IMR-90 (cell line): ENCODE measurements at regions not wholly inside any gene's neighbourhood (a gene's known extent, or its start where the extent isn't known, plus 50 kb on each side); places are given as distances from the start of the nearest gene placed in this dataset.

Experiments
- ATAC-seq: fragments of 200-7000 bp; cut with Tn5 transposase; 2 replicates; pipeline ENCODE4 v1.9.1; 2020; ENCODE audit warnings: low read depth, mild to moderate bottlenecking, moderate library complexity
- BruUV-seq: library from RNA; stranded (reverse); fragments of 400-500 nt; replicated peaks from 2 replicates; lab custom pipeline; 2021; lab: Mats Ljungman, UMichigan
- CTCF ChIA-PET: fragments of 300-600 bp; formaldehyde crosslinking; extraction: SDS; loops from one replicate; lab custom pipeline; 2021; ENCODE audit warnings: antibody characterized with exemption; lab: Yijun Ruan, JAX
- POLR2A ChIA-PET: fragments of 300-600 bp; sonication (Branson Sonifier 250); formaldehyde crosslinking; loops from one replicate; lab custom pipeline; 2022; ENCODE audit warnings: antibody characterized with exemption; ENCODE audit not compliant: unreplicated experiment; lab: Charles Lee
- DNase-seq: peaks from one replicate; pipeline ENCODE4 v3.0.0; 2013
- H2AFZ ChIP-seq: replicated peaks from 2 replicates; pipeline ENCODE3; 2013; ENCODE audit warnings: low read length, mild to moderate bottlenecking; ENCODE audit not compliant: poor library complexity
- H2AK5ac ChIP-seq: 2 replicates; pipeline ENCODE4 v1.6.1; 2013; ENCODE audit warnings: low read depth, low read length, inconsistent platforms
- H2AK9ac ChIP-seq: replicated peaks from 2 replicates; pipeline ENCODE3; 2013; ENCODE audit warnings: mild to moderate bottlenecking, low read depth, low read length, moderate library complexity; ENCODE audit not compliant: poor library complexity
- H2BK120ac ChIP-seq: 2 replicates; pipeline ENCODE4 v1.6.1; 2013; ENCODE audit warnings: low read depth, low read length, inconsistent platforms
- H2BK15ac ChIP-seq: 3 replicates; pipeline ENCODE4 v1.6.1; 2013; ENCODE audit warnings: low read depth, low read length, inconsistent platforms
- H2BK20ac ChIP-seq: 2 replicates; pipeline ENCODE4 v1.6.1; 2013; ENCODE audit warnings: low read depth, mild to moderate bottlenecking, inconsistent platforms, low read length, moderate library complexity
- H2BK5ac ChIP-seq: 2 replicates; pipeline ENCODE4 v1.6.1; 2013; ENCODE audit warnings: mild to moderate bottlenecking, low read depth, low read length, inconsistent platforms; ENCODE audit not compliant: poor library complexity, severe bottlenecking
- H3K14ac ChIP-seq: replicated peaks from 2 replicates; pipeline ENCODE4 v1.6.1; 2013; ENCODE audit warnings: low read depth, low read length, inconsistent platforms
- H3K18ac ChIP-seq: 2 replicates; pipeline ENCODE4 v1.6.1; 2013; ENCODE audit warnings: low read depth, low read length, control low read depth
- H3K23ac ChIP-seq: 2 replicates; pipeline ENCODE4 v1.6.1; 2013; ENCODE audit warnings: low read depth, low read length, inconsistent platforms
- H3K27ac ChIP-seq: 2 replicates; pipeline ENCODE4 v1.5.1; 2013; ENCODE audit warnings: mild to moderate bottlenecking, control low read depth, low read length; ENCODE audit not compliant: insufficient read depth
- H3K27me3 ChIP-seq: 2 replicates; pipeline ENCODE4 v1.6.1; 2013; ENCODE audit warnings: low read length; ENCODE audit not compliant: control insufficient read depth, insufficient read depth
- H3K36me3 ChIP-seq: 2 replicates; pipeline ENCODE4 v1.6.1; 2013; ENCODE audit warnings: low read length, mixed read lengths; ENCODE audit not compliant: control insufficient read depth, insufficient read depth
- H3K4ac ChIP-seq: 2 replicates; pipeline ENCODE4 v1.6.1; 2013; ENCODE audit warnings: low read depth, low read length, inconsistent platforms
- H3K4me1 ChIP-seq: 2 replicates; pipeline ENCODE4 v1.6.1; 2013; ENCODE audit warnings: low read length, mixed read lengths; ENCODE audit not compliant: control insufficient read depth, insufficient read depth
- H3K4me2 ChIP-seq: 2 replicates; pipeline ENCODE4 v1.6.1; 2013; ENCODE audit warnings: low read depth, mild to moderate bottlenecking, control low read depth, low read length, moderate library complexity
- H3K4me3 ChIP-seq: 2 replicates; pipeline ENCODE4 v1.5.1; 2013; ENCODE audit warnings: low read depth, mild to moderate bottlenecking, control low read depth, low read length, moderate library complexity; ENCODE audit not compliant: insufficient read depth
- H3K56ac ChIP-seq: 2 replicates; pipeline ENCODE4 v1.6.1; 2013; ENCODE audit warnings: low read length, inconsistent platforms; ENCODE audit not compliant: insufficient read depth; ENCODE audit errors: extremely low read depth
- H3K79me1 ChIP-seq, 2 experiments: 2 replicates each; pipeline ENCODE4 v1.6.1; 2013; ENCODE audit warnings: low read length in 2 of 2, inconsistent platforms in 1 of 2, low read depth in 1 of 2
- H3K9ac ChIP-seq: 2 replicates; pipeline ENCODE4 v1.6.1; 2013; ENCODE audit warnings: low read depth, low read length, control low read depth
- H3K9me1 ChIP-seq: 2 replicates; pipeline ENCODE4 v1.6.1; 2013; ENCODE audit warnings: low read length, inconsistent platforms; ENCODE audit not compliant: insufficient read depth
- H3K9me3 ChIP-seq: 2 replicates; pipeline ENCODE4 v1.6.1; 2013; ENCODE audit warnings: low read length; ENCODE audit not compliant: control insufficient read depth, insufficient read depth
- H4K20me1 ChIP-seq: 2 replicates; pipeline ENCODE4 v1.6.1; 2013; ENCODE audit warnings: low read length, inconsistent platforms; ENCODE audit not compliant: insufficient read depth
- H4K5ac ChIP-seq: 2 replicates; pipeline ENCODE4 v1.6.1; 2013; ENCODE audit warnings: mild to moderate bottlenecking, low read depth, low read length, control low read depth
- H4K8ac ChIP-seq, 2 experiments: 2 replicates each; pipeline ENCODE4 v1.6.1; 2013; ENCODE audit warnings: low read depth in 2 of 2, low read length in 2 of 2, control low read depth in 1 of 2, inconsistent platforms in 1 of 2
- H4K91ac ChIP-seq: 2 replicates; pipeline ENCODE4 v1.6.1; 2013; ENCODE audit warnings: low read depth, low read length, inconsistent platforms; ENCODE audit not compliant: insufficient read depth
- BHLHE40 ChIP-seq: fragments of 150-350 bp; IDR thresholded peaks from 2 replicates; pipeline ENCODE4 v1.6.1; 2016; ENCODE audit warnings: mild to moderate bottlenecking, low read depth, low read length
- MAZ ChIP-seq: IDR thresholded peaks from 2 replicates; pipeline ENCODE4 v1.6.1; 2012; ENCODE audit warnings: low read depth, mild to moderate bottlenecking, low read length, improper control_type of control experiment, moderate library complexity, borderline replicate concordance
- MXI1 ChIP-seq: IDR thresholded peaks from 2 replicates; pipeline ENCODE4 v1.6.1; 2012; ENCODE audit warnings: low read depth, mild to moderate bottlenecking, low read length, moderate library complexity, borderline replicate concordance
- NFE2L2 ChIP-seq: fragments of 150-350 bp; IDR thresholded peaks from 2 replicates; pipeline ENCODE4 v1.6.1; 2016; ENCODE audit warnings: low read depth, mild to moderate bottlenecking, low read length
- POLR2A ChIP-seq: IDR thresholded peaks from 2 replicates; pipeline ENCODE4 v1.6.1; 2012; ENCODE audit warnings: mild to moderate bottlenecking, low read depth, low read length
- RAD21 ChIP-seq: IDR thresholded peaks from 2 replicates; pipeline ENCODE4 v1.6.1; 2012; ENCODE audit warnings: low read length, improper control_type of control experiment
- RCOR1 ChIP-seq: IDR thresholded peaks from 2 replicates; pipeline ENCODE4 v1.6.1; 2012; ENCODE audit warnings: mild to moderate bottlenecking, low read length, improper control_type of control experiment; ENCODE audit not compliant: insufficient replicate concordance
- SMC3 ChIP-seq: fragments of 150-350 bp; IDR thresholded peaks from 2 replicates; pipeline ENCODE4 v1.6.1; 2016; ENCODE audit warnings: low read depth, mild to moderate bottlenecking, antibody characterized with exemption, low read length, moderate library complexity
- WGBS, 2 experiments: methylation state at CpG; one replicate each; pipeline versions ENCODE4 v1.1.5 to v1.1.7; 2013; ENCODE audit warnings: missing lambda C conversion rate in 2 of 2; ENCODE audit not compliant: insufficient read length in 1 of 2; ENCODE audit errors: extremely low coverage in 2 of 2; 5-methylcytosine and 5-hydroxymethylcytosine counted together
- dilution Hi-C: fragments of 300-500 bp; cut with HindIII; formaldehyde crosslinking; loops from one replicate; pipeline ENCODE4 v1.14.3; 2018; ENCODE audit warnings: low sequenced_read_pairs; ENCODE audit not compliant: unreplicated experiment
- in situ Hi-C: fragments of 300-500 bp; cut with MboI; formaldehyde crosslinking; loops from 3 replicates; pipeline ENCODE4 v1.14.3; 2019; ENCODE audit warnings: low sequenced_read_pairs, inconsistent platforms, mixed read lengths
- intact Hi-C: fragments of 100-400 bp; cut with micrococcal nuclease; formaldehyde crosslinking; loops from 2 replicates; pipeline ENCODE4 v1.10.0; 2022
- TF ChIP-seq, protein P1 (sequence below): fragments of 150-350 bp; IDR thresholded peaks from 2 replicates; pipeline ENCODE4 v1.6.1; 2016; ENCODE audit warnings: low read depth, mild to moderate bottlenecking, low read length, moderate library complexity, borderline replicate concordance
- TF ChIP-seq, protein P2 (sequence below): conservative IDR thresholded peaks from 2 replicates; pipeline ENCODE4 v1.5.1; 2012; ENCODE audit warnings: mild to moderate bottlenecking, low read depth, low read length, improper control_type of control experiment

DNA sequence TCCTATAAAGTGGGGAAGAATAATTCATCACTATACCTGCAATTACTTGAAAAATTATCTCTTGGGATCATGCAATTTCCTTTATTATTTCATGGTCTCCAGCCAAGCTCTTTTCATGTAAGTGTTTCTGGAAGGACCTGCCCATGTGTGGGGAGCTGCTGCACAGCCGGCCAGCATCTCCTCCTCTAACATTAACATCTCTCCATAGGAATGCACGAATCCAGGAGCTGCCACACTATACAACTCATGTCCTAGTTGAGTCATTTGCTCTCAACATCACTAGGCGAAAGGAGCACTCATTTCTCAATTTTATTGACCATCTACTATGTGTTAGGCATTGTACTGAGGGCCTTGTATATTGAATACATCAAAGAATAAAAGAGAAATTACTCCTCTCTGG is 144.3 kb upstream of the ERBB4 start:
- Histone ChIP-seq H3K27me3 (no peaks in the 10 kb centered on the region), H3K4me2 (no peak overlapping the region), H3K56ac (no peak overlapping the region), H3K27ac (no peak overlapping the region), H3K23ac (no peak overlapping the region), H2BK15ac (no peak overlapping the region), H2AK9ac (no peak overlapping the region), H3K18ac (no peak overlapping the region), H3K4me1 (peaks cover 3% of the 10 kb centered on the region), H3K79me1 (no peaks in the 10 kb centered on the region), H3K4ac (no peak overlapping the region), H4K20me1 (no peaks in the 10 kb centered on the region), H2BK120ac (peak overlapping the region; percentile 48; the same call in 1 of the 2 replicates), H3K9ac (no peak overlapping the region), H3K14ac (no peak overlapping the region), H2AK5ac (no peak overlapping the region), H2BK20ac (no peak overlapping the region), H2AFZ (no peak overlapping the region), H3K9me1 (peaks cover 7% of the 10 kb centered on the region), H3K9me3 (no peaks in the 10 kb centered on the region), H3K4me3 (no peak overlapping the region), H4K5ac (no peak overlapping the region), H4K8ac (no peak overlapping the region), H3K36me3 (no peaks in the 10 kb centered on the region), H2BK5ac (no peak overlapping the region), H4K91ac (no peak overlapping the region)
- ChIA-PET POLR2A (no interaction called here), CTCF (no interaction called here)
- intact Hi-C loops = no loop called here
- dilution Hi-C loops = no loop called here
- no peak for DNase-seq
- no peak for TF ChIP-seq MXI1
- TF ChIP-seq, protein P1, sequence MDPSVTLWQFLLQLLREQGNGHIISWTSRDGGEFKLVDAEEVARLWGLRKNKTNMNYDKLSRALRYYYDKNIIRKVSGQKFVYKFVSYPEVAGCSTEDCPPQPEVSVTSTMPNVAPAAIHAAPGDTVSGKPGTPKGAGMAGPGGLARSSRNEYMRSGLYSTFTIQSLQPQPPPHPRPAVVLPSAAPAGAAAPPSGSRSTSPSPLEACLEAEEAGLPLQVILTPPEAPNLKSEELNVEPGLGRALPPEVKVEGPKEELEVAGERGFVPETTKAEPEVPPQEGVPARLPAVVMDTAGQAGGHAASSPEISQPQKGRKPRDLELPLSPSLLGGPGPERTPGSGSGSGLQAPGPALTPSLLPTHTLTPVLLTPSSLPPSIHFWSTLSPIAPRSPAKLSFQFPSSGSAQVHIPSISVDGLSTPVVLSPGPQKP = no peak
- TF ChIP-seq SMC3 = no peak
- TF ChIP-seq NFE2L2 = no peak
- no peak for TF ChIP-seq BHLHE40
- TF ChIP-seq, protein P2, sequence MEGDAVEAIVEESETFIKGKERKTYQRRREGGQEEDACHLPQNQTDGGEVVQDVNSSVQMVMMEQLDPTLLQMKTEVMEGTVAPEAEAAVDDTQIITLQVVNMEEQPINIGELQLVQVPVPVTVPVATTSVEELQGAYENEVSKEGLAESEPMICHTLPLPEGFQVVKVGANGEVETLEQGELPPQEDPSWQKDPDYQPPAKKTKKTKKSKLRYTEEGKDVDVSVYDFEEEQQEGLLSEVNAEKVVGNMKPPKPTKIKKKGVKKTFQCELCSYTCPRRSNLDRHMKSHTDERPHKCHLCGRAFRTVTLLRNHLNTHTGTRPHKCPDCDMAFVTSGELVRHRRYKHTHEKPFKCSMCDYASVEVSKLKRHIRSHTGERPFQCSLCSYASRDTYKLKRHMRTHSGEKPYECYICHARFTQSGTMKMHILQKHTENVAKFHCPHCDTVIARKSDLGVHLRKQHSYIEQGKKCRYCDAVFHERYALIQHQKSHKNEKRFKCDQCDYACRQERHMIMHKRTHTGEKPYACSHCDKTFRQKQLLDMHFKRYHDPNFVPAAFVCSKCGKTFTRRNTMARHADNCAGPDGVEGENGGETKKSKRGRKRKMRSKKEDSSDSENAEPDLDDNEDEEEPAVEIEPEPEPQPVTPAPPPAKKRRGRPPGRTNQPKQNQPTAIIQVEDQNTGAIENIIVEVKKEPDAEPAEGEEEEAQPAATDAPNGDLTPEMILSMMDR = no peak
- no peak for TF ChIP-seq MAZ
- TF ChIP-seq RCOR1 = no peak
- TF ChIP-seq RAD21 = no peak
- no peak for TF ChIP-seq POLR2A
- 0 out of 2 replicates have a peak, but pooled peaks have one; percentile 15 for ATAC-seq
- in situ Hi-C loops = loop anchor here (10.0 kb wide), 4 partner anchors 92 to 562 kb away; partner anchors contain the start of gene IKZF2
- 67% methylated on average over 1 of the region's 3 CpGs; no CpG with 5 or more reads in 1 of the 2 experiments for WGBS, 2 experiments
- no TSS peak for BruUV-seq
